Esophagus squamous epithelium (tissue), 4 donors: ENCODE measurements at regions not wholly inside any gene's neighbourhood (a gene's known extent, or its start where the extent isn't known, plus 50 kb on each side); places are given as distances from the start of the nearest gene placed in this dataset.

Experiments used
- CTCF ChIP-seq, 6 experiments: fragments of 450-650 bp in 4 of 6; fragments of 200-600 bp in 2 of 6; sonication (generic) in 2 of 6; IDR thresholded peaks; one replicate each; pipeline ENCODE4 v1.5.1; 2016 to 2019; ENCODE audit warnings: antibody characterized with exemption in 6 of 6, mild to moderate bottlenecking in 4 of 6, moderate library complexity in 4 of 6
- POLR2A ChIP-seq, 4 donors: fragments of 450-650 bp; IDR thresholded peaks; one replicate each; pipeline ENCODE4 v1.6.1; 2017; ENCODE audit warnings: antibody characterized with exemption in 4 of 4, mild to moderate bottlenecking in 4 of 4, moderate library complexity in 3 of 4

DNA sequence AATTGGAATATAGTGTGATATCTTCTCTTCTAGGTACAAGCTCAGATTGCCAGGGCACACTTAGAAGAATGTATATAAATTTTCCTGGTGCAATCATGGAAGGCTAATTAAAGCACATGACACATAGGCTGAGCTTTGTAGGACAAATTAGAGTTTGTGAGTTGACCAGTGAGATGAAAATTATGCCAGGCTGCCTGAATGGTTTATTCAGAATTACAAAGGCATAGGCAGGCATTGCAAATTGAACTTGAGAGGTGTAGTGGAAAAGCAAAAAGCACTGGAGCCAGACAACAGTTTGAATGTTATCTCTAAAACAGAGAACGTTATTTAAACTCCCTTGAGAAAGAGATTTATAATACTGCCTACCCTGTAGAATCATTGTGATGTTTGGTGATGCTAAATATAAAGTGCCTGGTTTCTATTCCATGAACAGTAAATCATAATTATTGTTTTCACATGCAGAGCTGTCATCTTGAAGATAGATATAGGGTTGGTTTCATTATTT, 712.1 kb downstream of the TBC1D32 start:
- TF ChIP-seq CTCF (IDR thresholded peaks at IDR 0.05) (no peak), POLR2A (IDR thresholded peaks at IDR 0.05) (no peak)
